WTC11 (cell line): ENCODE measurements at regions not wholly inside any gene's neighbourhood (a gene's known extent, or its start where the extent isn't known, plus 50 kb on each side); places are given as distances from the start of the nearest gene placed in this dataset.

ENCODE experiments used
- ATAC-seq: fragments of 200-7000 bp; cut with Tn5 transposase; 2 replicates; pipeline ENCODE4 v1.10.0; 2021; ENCODE audit warnings: mild to moderate bottlenecking, moderate library complexity
- CTCF ChIA-PET: fragments of 300-600 bp; sonication (Branson Sonifier 250); formaldehyde crosslinking; loops from one replicate; lab custom pipeline; 2021; ENCODE audit warnings: antibody characterized with exemption; lab: Charles Lee
- POLR2A ChIA-PET: fragments of 350-600 bp; sonication (Branson Sonifier 250); formaldehyde crosslinking; loops from one replicate; lab custom pipeline; 2021; ENCODE audit warnings: antibody characterized with exemption; lab: Charles Lee
- DNase-seq: peaks from one replicate; pipeline ENCODE4 v3.0.0; 2021; ENCODE audit warnings: low spot score
- H3K27ac Mint-ChIP-seq: 2 replicates; pipeline ENCODE4 v1.8.0; 2021; ENCODE audit warnings: mixed read lengths
- H3K27me3 Mint-ChIP-seq: 2 replicates; pipeline ENCODE4 v1.8.0; 2021; ENCODE audit warnings: low read depth, mild to moderate bottlenecking, moderate library complexity, mixed read lengths
- H3K36me3 Mint-ChIP-seq: 2 replicates; pipeline ENCODE4 v1.8.0; 2021; ENCODE audit warnings: mixed read lengths
- H3K4me1 Mint-ChIP-seq: 2 replicates; pipeline ENCODE4 v1.8.0; 2022; ENCODE audit warnings: mixed read lengths
- H3K4me3 Mint-ChIP-seq: 2 replicates; pipeline ENCODE4 v1.8.0; 2021; ENCODE audit warnings: mild to moderate bottlenecking, moderate library complexity, mixed read lengths
- H3K9me3 Mint-ChIP-seq: 2 replicates; pipeline ENCODE4 v1.8.0; 2021; ENCODE audit warnings: mixed read lengths
- ATF2 ChIP-seq: sonication (generic); formaldehyde crosslinking; IDR thresholded peaks from 2 replicates; pipeline ENCODE4 v1.8.1; 2022; ENCODE audit warnings: low read depth, missing genetic modification reagents, borderline replicate concordance
- CDX4 ChIP-seq: fragments of 250-450 bp; sonication (Bioruptor Pico); IDR thresholded peaks from 2 replicates; pipeline ENCODE4 v1.9.0; 2021; ENCODE audit warnings: moderate library complexity, mild to moderate bottlenecking, inconsistent platforms, borderline replicate concordance
- CTCF ChIP-seq: fragments of 200-600 bp; IDR thresholded peaks from 2 replicates; pipeline ENCODE4 v1.8.0; 2022; ENCODE audit warnings: antibody characterized with exemption
- ELF4 ChIP-seq: sonication (generic); formaldehyde crosslinking; IDR thresholded peaks from 2 replicates; pipeline ENCODE4 v1.8.1; 2022; ENCODE audit warnings: low read depth, mild to moderate bottlenecking, moderate library complexity, missing genetic modification reagents
- FOXP4 ChIP-seq: sonication (generic); formaldehyde crosslinking; IDR thresholded peaks from 2 replicates; pipeline ENCODE4 v1.8.0; 2022; ENCODE audit warnings: mild to moderate bottlenecking, missing genetic modification reagents
- GABPB1 ChIP-seq: sonication (generic); formaldehyde crosslinking; IDR thresholded peaks from 2 replicates; pipeline ENCODE4 v1.8.1; 2023; ENCODE audit warnings: mild to moderate bottlenecking, missing genetic modification reagents
- NFATC4 ChIP-seq: fragments of 250-450 bp; sonication (Bioruptor Pico); IDR thresholded peaks from 2 replicates; pipeline ENCODE4 v1.9.0; 2021; ENCODE audit warnings: mild to moderate bottlenecking
- NFE2L1 ChIP-seq: sonication (generic); formaldehyde crosslinking; IDR thresholded peaks from 2 replicates; pipeline ENCODE4 v1.8.1; 2023; ENCODE audit warnings: missing genetic modification reagents
- RORB ChIP-seq: fragments of 250-450 bp; sonication (Bioruptor Pico); IDR thresholded peaks from 2 replicates; pipeline ENCODE4 v1.9.0; 2021; ENCODE audit warnings: mild to moderate bottlenecking
- SOX15 ChIP-seq: fragments of 250-450 bp; sonication (Bioruptor Pico); IDR thresholded peaks from 2 replicates; pipeline ENCODE4 v1.9.0; 2021; ENCODE audit warnings: mild to moderate bottlenecking
- TP53 ChIP-seq: sonication (generic); formaldehyde crosslinking; IDR thresholded peaks from 2 replicates; pipeline ENCODE4 v1.8.1; 2023; ENCODE audit warnings: mild to moderate bottlenecking, missing genetic modification reagents
- ZBTB43 ChIP-seq: sonication (generic); formaldehyde crosslinking; IDR thresholded peaks from 2 replicates; pipeline ENCODE4 v1.8.1; 2023; ENCODE audit warnings: mild to moderate bottlenecking, missing genetic modification reagents
- ZMAT4 ChIP-seq: fragments of 250-450 bp; sonication (Bioruptor Pico); IDR thresholded peaks from 2 replicates; pipeline ENCODE4 v1.9.0; 2021; ENCODE audit warnings: mild to moderate bottlenecking
- ZNF121 ChIP-seq: sonication (generic); formaldehyde crosslinking; IDR thresholded peaks from 2 replicates; pipeline ENCODE4 v1.8.0; 2023; ENCODE audit warnings: missing genetic modification reagents
- ZNF317 ChIP-seq: sonication (generic); formaldehyde crosslinking; IDR thresholded peaks from 2 replicates; pipeline ENCODE4 v1.8.1; 2023; ENCODE audit warnings: low read depth, mild to moderate bottlenecking, moderate library complexity, missing genetic modification reagents, borderline replicate concordance
- ZNF396 ChIP-seq: fragments of 250-450 bp; sonication (Bioruptor Pico); IDR thresholded peaks from 2 replicates; pipeline ENCODE4 v1.8.0; 2021; ENCODE audit warnings: mild to moderate bottlenecking, moderate library complexity, borderline replicate concordance
- ZNF425 ChIP-seq: fragments of 250-450 bp; sonication (Bioruptor Pico); conservative IDR thresholded peaks from 2 replicates; pipeline ENCODE4 v1.9.0; 2021; ENCODE audit warnings: mild to moderate bottlenecking
- ZNF671 ChIP-seq: fragments of 250-450 bp; sonication (Bioruptor Pico); IDR thresholded peaks from 2 replicates; pipeline ENCODE4 v1.8.0; 2021; ENCODE audit warnings: mild to moderate bottlenecking

GRCh38 chr2:3958969-3959368, 255.6 kb downstream of the DCDC2C start:
- peaks cover 61% of the 10 kb centered on the region for H3K36me3 Mint-ChIP-seq
- TF ChIP-seq ZNF121: no peak
- no peak for TF ChIP-seq ZBTB43 (CRISPR knock-in tag)
- no peak for TF ChIP-seq FOXP4 (CRISPR knock-in tag)
- TF ChIP-seq TP53 (CRISPR knock-in tag): no peak
- TF ChIP-seq SOX15: no peak
- TF ChIP-seq ATF2 (CRISPR knock-in tag): no peak
- no peak for TF ChIP-seq ZNF425 (CRISPR knock-in tag)
- TF ChIP-seq ELF4 (CRISPR knock-in tag): no peak
- TF ChIP-seq CDX4: no peak
- no peak for TF ChIP-seq ZNF671
- no peak for TF ChIP-seq RORB
- TF ChIP-seq ZNF317: no peak
- no peak for TF ChIP-seq ZNF396 (CRISPR knock-in tag)
- TF ChIP-seq NFE2L1 (CRISPR knock-in tag): no peak
- no peak for TF ChIP-seq ZMAT4
- no peak for TF ChIP-seq GABPB1 (CRISPR knock-in tag)
- TF ChIP-seq, all 79 proteins: peak for 0
- DNase-seq (no peak), ATAC-seq (no peak)
- H3K4me1 Mint-ChIP-seq: no peaks in the 10 kb centered on the region
- CTCF ChIA-PET: interaction anchor here (1.0 kb wide), 1 partner anchor 294 kb away, joined by 5 read pairs; no protein-coding TSS in a partner anchor
- H3K4me3 Mint-ChIP-seq: no peak overlapping the region
- POLR2A ChIA-PET: no interaction called here
- H3K9me3 Mint-ChIP-seq: peaks cover 75% of the 10 kb centered on the region
- peaks cover 11% of the 10 kb centered on the region; the same call in 1 of the 2 replicates for H3K27me3 Mint-ChIP-seq
- no peak overlapping the region for H3K27ac Mint-ChIP-seq

- H3K4me1 Mint-ChIP-seq: no peaks in the 10 kb centered on the region
- CTCF ChIA-PET: interaction anchor here (0.6 to 1.0 kb wide), 3 partner anchors 35 to 499 kb away, joined by 4 to 5 read pairs (median 4); no protein-coding TSS in a partner anchor
- no peak overlapping the region for H3K4me3 Mint-ChIP-seq
- POLR2A ChIA-PET: interaction anchor here (0.6 to 0.7 kb wide), 3 partner anchors 169 to 734 kb away, joined by 3 to 6 read pairs (median 3); no protein-coding TSS in a partner anchor
- TF ChIP-seq NFATC4 (CRISPR knock-in tag) (no peak), CTCF (peak; percentile 37)
- no peak for DNase-seq
- H3K36me3 Mint-ChIP-seq: peaks cover 59% of the 10 kb centered on the region
- peaks cover 7% of the 10 kb centered on the region; the same call in 1 of the 2 replicates for H3K27me3 Mint-ChIP-seq
- no peak for ATAC-seq
- peaks cover 73% of the 10 kb centered on the region for H3K9me3 Mint-ChIP-seq
- no peak overlapping the region for H3K27ac Mint-ChIP-seq
Measured at GRCh38 chr2:3959372-3959771, 256.0 kb downstream of the DCDC2C start.
